ENCODE measurements at regions not wholly inside any gene's neighbourhood (a gene's known extent, or its start where the extent isn't known, plus 50 kb on each side); places are given as distances from the start of the nearest gene placed in this dataset.

- H3K4me1 ChIP-seq, result no peaks in the 10 kb centered on the region
- H3K9me3 ChIP-seq, result no peaks in the 10 kb centered on the region
- WGBS, 4 donors, result 88 to 91% (median 90%) methylated on average over 13 of the region's 13 CpGs
- intact Hi-C loops (cut with DNase I), result no loop called here
- no peak overlapping the region for H3K27ac ChIP-seq
- DNase-seq (no peak), ATAC-seq (no peak)
- H3K27me3 ChIP-seq, result no peaks in the 10 kb centered on the region
- no peak overlapping the region for H3K4me3 ChIP-seq
- no peaks in the 10 kb centered on the region for H3K36me3 ChIP-seq
- TF ChIP-seq POLR2A (IDR thresholded peaks at IDR 0.05) (no peak), CTCF (IDR thresholded peaks at IDR 0.05) (no peak)
Measured at GRCh38 chr14:83541147-83541546, 1988.8 kb upstream of the FLRT2 start.

- no peaks in the 10 kb centered on the region for H3K36me3 ChIP-seq
- no peak overlapping the region for H3K27ac ChIP-seq
- H3K4me3 ChIP-seq, result no peak overlapping the region
- TF ChIP-seq CTCF (IDR thresholded peaks at IDR 0.05) (no peak), POLR2A (IDR thresholded peaks at IDR 0.05) (no peak)
- H3K9me3 ChIP-seq, result peaks cover 0 to 8% (median 0%) of the 10 kb centered on the region in 12 donors
- no peak for ATAC-seq
- H3K4me1 ChIP-seq, result no peaks in the 10 kb centered on the region
- intact Hi-C loops (cut with DNase I), result no loop called here
- 53 to 65% (median 56%) methylated on average over 5 of the region's 5 CpGs for WGBS, 4 donors
- H3K27me3 ChIP-seq, result no peaks in the 10 kb centered on the region
- DNase-seq, result no peak
Measured at GRCh38 chr14:83548061-83548839, 1981.7 kb upstream of the FLRT2 start.

- Histone ChIP-seq H3K27me3 (no peaks in the 10 kb centered on the region), H3K36me3 (no peaks in the 10 kb centered on the region), H3K9me3 (peaks cover 0 to 16% (median 0%) of the 10 kb centered on the region in 12 donors), H3K4me3 (no peak overlapping the region), H3K4me1 (no peaks in the 10 kb centered on the region), H3K27ac (no peak overlapping the region)
- TF ChIP-seq POLR2A (IDR thresholded peaks at IDR 0.05) (no peak), CTCF (IDR thresholded peaks at IDR 0.05) (no peak)
- ATAC-seq, result no peak
- intact Hi-C loops (cut with DNase I), result no loop called here
- no peak for DNase-seq
- 62 to 78% (median 71%) methylated on average over 2 of the region's 2 CpGs for WGBS, 4 donors
Measured at GRCh38 chr14:83556065-83556464, 1973.9 kb upstream of the FLRT2 start.

GRCh38 chr14:83556746-83557453 is 1973.0 kb upstream of the FLRT2 start:
- intact Hi-C loops (cut with DNase I), result no loop called here
- no peak for TF ChIP-seq CTCF (IDR thresholded peaks at IDR 0.05)
- TF ChIP-seq POLR2A (IDR thresholded peaks at IDR 0.05), result no peak
- Histone ChIP-seq H3K9me3 (peaks cover 0 to 16% (median 0%) of the 10 kb centered on the region in 12 donors), H3K4me3 (no peak overlapping the region), H3K27me3 (no peaks in the 10 kb centered on the region), H3K36me3 (no peaks in the 10 kb centered on the region), H3K27ac (no peak overlapping the region), H3K4me1 (no peaks in the 10 kb centered on the region)
- 90 to 93% (median 91%) methylated on average over 9 of the region's 9 CpGs for WGBS, 4 donors
- ATAC-seq, result no peak
- no peak for DNase-seq
